ENCODE measurements at regions not wholly inside any gene's neighbourhood (a gene's known extent, or its start where the extent isn't known, plus 50 kb on each side); places are given as distances from the start of the nearest gene placed in this dataset.

DNA sequence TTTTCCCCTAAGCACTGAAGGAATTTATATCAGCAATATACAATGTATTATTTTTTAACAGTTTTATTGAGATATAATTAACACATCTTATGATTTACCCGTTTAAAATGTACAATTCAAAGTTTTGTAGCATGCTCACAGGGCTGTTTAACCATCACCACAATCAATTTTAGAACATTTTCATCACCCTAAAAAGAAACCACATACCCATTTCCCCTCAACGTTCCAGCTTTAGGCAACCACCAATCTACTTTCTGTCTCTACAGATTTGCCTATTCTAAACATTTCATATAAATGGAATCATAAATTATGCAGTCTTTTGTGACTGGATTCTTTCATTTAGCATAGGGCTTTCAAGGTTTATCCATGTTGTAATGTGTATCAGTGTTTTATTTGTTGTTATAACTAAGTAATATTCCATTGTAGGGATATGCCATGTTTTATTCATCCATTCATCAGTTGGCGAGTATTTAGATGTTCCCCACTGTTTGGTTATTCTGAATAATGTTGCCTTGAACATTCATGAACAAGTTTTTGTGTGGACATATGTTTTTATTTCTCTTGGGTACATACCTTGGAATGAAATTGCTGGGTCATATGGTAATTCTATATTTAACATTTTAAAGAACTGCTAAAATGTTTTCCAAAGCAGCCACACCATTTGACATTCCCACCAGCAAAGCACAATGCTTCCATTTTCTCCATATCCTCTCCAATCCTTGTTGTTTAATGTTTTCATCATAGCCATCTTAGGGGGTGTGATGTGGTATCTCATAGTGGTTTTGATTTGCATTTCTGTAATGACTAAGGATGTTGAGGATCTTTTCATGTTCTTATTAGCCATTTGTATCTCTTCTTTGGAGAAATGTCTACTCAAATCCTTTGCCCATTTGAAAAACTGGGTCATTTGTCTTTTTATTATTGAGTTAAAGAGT lies 188.5 kb downstream of the TM2D1 start:
- no peaks in the 10 kb centered on the region for H3K9me3 ChIP-seq (ENCODE audit: low read depth)
- no peak for DNase-seq (ENCODE audit: low read depth in 1 of 2, low spot score in 1 of 2)
- TF ChIP-seq, protein P1, sequence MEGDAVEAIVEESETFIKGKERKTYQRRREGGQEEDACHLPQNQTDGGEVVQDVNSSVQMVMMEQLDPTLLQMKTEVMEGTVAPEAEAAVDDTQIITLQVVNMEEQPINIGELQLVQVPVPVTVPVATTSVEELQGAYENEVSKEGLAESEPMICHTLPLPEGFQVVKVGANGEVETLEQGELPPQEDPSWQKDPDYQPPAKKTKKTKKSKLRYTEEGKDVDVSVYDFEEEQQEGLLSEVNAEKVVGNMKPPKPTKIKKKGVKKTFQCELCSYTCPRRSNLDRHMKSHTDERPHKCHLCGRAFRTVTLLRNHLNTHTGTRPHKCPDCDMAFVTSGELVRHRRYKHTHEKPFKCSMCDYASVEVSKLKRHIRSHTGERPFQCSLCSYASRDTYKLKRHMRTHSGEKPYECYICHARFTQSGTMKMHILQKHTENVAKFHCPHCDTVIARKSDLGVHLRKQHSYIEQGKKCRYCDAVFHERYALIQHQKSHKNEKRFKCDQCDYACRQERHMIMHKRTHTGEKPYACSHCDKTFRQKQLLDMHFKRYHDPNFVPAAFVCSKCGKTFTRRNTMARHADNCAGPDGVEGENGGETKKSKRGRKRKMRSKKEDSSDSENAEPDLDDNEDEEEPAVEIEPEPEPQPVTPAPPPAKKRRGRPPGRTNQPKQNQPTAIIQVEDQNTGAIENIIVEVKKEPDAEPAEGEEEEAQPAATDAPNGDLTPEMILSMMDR (IDR thresholded peaks at IDR 0.05; ENCODE audit: low read depth, low read length) = no peak

DNA sequence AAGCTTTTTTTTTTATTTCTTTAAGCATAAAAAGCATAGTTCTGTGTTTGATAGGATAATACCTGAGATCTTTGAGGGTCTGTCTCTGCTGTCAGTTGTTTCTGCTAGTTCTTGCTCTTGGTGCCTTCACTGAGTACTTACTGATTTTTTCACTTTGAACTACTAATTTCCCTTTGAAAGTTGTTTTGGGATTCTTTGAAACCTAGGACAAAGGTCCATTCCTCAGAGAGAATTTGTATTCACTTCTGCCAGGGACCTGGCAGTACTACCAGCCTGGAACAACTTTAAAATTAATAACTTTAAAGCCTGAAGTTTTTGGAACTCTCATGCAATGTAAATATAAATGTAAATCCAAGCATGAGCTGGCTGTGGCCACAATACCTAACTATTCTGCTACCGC lies 190.1 kb downstream of the TM2D1 start:
- Histone ChIP-seq H3K4me3 (no peak overlapping the region), H3K27ac (no peak overlapping the region), H3K27me3 (no peaks in the 10 kb centered on the region), H3K36me3 (no peaks in the 10 kb centered on the region), H3K9me3 (ENCODE audit: low read depth) (no peaks in the 10 kb centered on the region), H3K4me1 (ENCODE audit: low read depth) (no peaks in the 10 kb centered on the region)
- TF ChIP-seq, protein P1 (IDR thresholded peaks at IDR 0.05; ENCODE audit: low read depth, low read length) = no peak
- DNase-seq (ENCODE audit: low read depth in 1 of 2, low spot score in 1 of 2) = no peak

More for the DNA sequence above, 188.5 kb downstream of the TM2D1 start:
- no peak overlapping the region for H3K27ac ChIP-seq
- no peaks in the 10 kb centered on the region for H3K27me3 ChIP-seq
- H3K36me3 ChIP-seq = no peaks in the 10 kb centered on the region
- no peaks in the 10 kb centered on the region for H3K4me1 ChIP-seq (ENCODE audit: low read depth)
- no peak overlapping the region for H3K4me3 ChIP-seq

GRCh38 chr1:61533546-61533945 lies 191.4 kb downstream of the TM2D1 start:
- Histone ChIP-seq H3K4me3 (no peak overlapping the region), H3K36me3 (no peaks in the 10 kb centered on the region), H3K27ac (no peak overlapping the region), H3K27me3 (no peaks in the 10 kb centered on the region), H3K9me3 (ENCODE audit: low read depth) (no peaks in the 10 kb centered on the region), H3K4me1 (ENCODE audit: low read depth) (no peaks in the 10 kb centered on the region)
- no peak for DNase-seq (ENCODE audit: low read depth in 1 of 2, low spot score in 1 of 2)
- TF ChIP-seq, protein P1 (IDR thresholded peaks at IDR 0.05; ENCODE audit: low read depth, low read length) = no peak

DNA sequence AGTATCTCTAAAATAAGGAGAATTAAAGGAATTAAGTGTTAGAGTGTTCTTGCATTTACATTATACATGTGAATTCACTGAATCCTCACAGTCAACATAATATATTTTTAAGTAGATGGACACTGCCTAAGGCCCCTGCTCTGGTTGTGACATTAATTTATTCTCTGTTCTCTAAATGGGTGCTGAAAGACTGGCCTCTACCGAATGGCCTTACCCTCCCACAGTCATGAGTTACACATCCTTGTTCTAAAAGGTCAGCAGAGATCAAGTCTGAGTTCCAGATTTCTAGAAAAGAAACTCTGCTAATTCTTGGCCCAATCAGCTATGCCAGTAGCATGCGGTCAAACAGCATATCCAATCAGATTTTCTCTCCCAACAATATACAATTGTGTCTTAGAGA lies 193.2 kb downstream of the TM2D1 start:
- no peak for DNase-seq (ENCODE audit: low read depth in 1 of 2, low spot score in 1 of 2)
- H3K27me3 ChIP-seq = no peaks in the 10 kb centered on the region

GRCh38 chr1:61523893-61524605 lies 200.9 kb downstream of the TM2D1 start:
- no peak overlapping the region for H3K27ac ChIP-seq
- TF ChIP-seq, protein P1 (IDR thresholded peaks at IDR 0.05; ENCODE audit: low read depth, low read length) = no peak
- peaks cover 3% of the 10 kb centered on the region for H3K4me1 ChIP-seq (ENCODE audit: low read depth)
- no peak for DNase-seq (ENCODE audit: low read depth in 1 of 2, low spot score in 1 of 2)
- no peaks in the 10 kb centered on the region for H3K27me3 ChIP-seq
- H3K36me3 ChIP-seq = no peaks in the 10 kb centered on the region
- H3K4me3 ChIP-seq = no peak overlapping the region
- no peaks in the 10 kb centered on the region for H3K9me3 ChIP-seq (ENCODE audit: low read depth)

More for the DNA sequence above, 193.2 kb downstream of the TM2D1 start:
- Histone ChIP-seq H3K4me3 (no peak overlapping the region), H3K4me1 (ENCODE audit: low read depth) (peaks cover 3% of the 10 kb centered on the region), H3K9me3 (ENCODE audit: low read depth) (no peaks in the 10 kb centered on the region), H3K36me3 (no peaks in the 10 kb centered on the region), H3K27ac (no peak overlapping the region)
- TF ChIP-seq, protein P1 (IDR thresholded peaks at IDR 0.05; ENCODE audit: low read depth, low read length) = no peak

All from cardiac muscle cell (in vitro differentiated cells and primary cell).